Peyer's patch (tissue), 4 donors: ENCODE measurements at regions not wholly inside any gene's neighbourhood (a gene's known extent, or its start where the extent isn't known, plus 50 kb on each side); places are given as distances from the start of the nearest gene placed in this dataset.

Source experiments
- DNase-seq, 3 donors: peaks; one replicate each; pipeline ENCODE4 v3.0.0-alpha.2; 2017 to 2019
- H3K27ac ChIP-seq, 4 donors: fragments of 200-600 bp; sonication (generic); one replicate each; pipeline ENCODE4 v1.5.1; 2016 to 2019
- H3K27me3 ChIP-seq, 2 donors: fragments of 200-600 bp; sonication (generic); one replicate each; pipeline ENCODE4 v1.5.1; 2019
- H3K36me3 ChIP-seq, 3 donors: fragments of 200-600 bp; sonication (generic); one replicate each; pipeline ENCODE4 v1.5.1; 2016 to 2019
- H3K4me1 ChIP-seq, 4 donors: fragments of 200-600 bp; sonication (generic); one replicate each; pipeline ENCODE4 v1.5.1; 2016 to 2019
- H3K4me3 ChIP-seq, 4 donors: fragments of 200-600 bp; sonication (generic); 1 replicate in 3 of 4; 2 replicates in 1 of 4; pipeline ENCODE4 v1.5.1; 2016 to 2019; ENCODE audit warnings: mild to moderate bottlenecking in 1 of 4
- H3K9me3 ChIP-seq, 4 donors: fragments of 200-600 bp; sonication (generic); one replicate each; pipeline ENCODE4 v1.5.1; 2016 to 2019; ENCODE audit warnings: mild to moderate bottlenecking in 1 of 4
- CTCF ChIP-seq, 6 experiments: fragments of 450-650 bp in 4 of 6; fragments of 200-600 bp in 2 of 6; sonication (generic) in 1 of 6; IDR thresholded peaks; one replicate each; pipeline ENCODE4 v1.5.1; 2017 to 2019; ENCODE audit warnings: antibody characterized with exemption in 6 of 6, mild to moderate bottlenecking in 3 of 6, moderate library complexity in 1 of 6
- POLR2A ChIP-seq, 2 donors: fragments of 450-650 bp; IDR thresholded peaks; one replicate each; pipeline ENCODE4 v1.5.1; 2017; ENCODE audit warnings: antibody characterized with exemption in 2 of 2, mild to moderate bottlenecking in 2 of 2, moderate library complexity in 2 of 2

- H3K4me1 ChIP-seq, result no peaks in the 10 kb centered on the region
- H3K27ac ChIP-seq, result no peak overlapping the region
- H3K9me3 ChIP-seq, result no peaks in the 10 kb centered on the region
- no peak for DNase-seq
- TF ChIP-seq CTCF (IDR thresholded peaks at IDR 0.05), result no peak
- TF ChIP-seq POLR2A (IDR thresholded peaks at IDR 0.05), result no peak
- no peaks in the 10 kb centered on the region for H3K36me3 ChIP-seq
- H3K4me3 ChIP-seq, result no peak overlapping the region
- H3K27me3 ChIP-seq, result no peaks in the 10 kb centered on the region
Observed at GRCh38 chr3:189502676-189503257, 128.4 kb upstream of the TP63 start.

- no peak overlapping the region for H3K27ac ChIP-seq
- no peaks in the 10 kb centered on the region for H3K36me3 ChIP-seq
- no peaks in the 10 kb centered on the region for H3K9me3 ChIP-seq
- TF ChIP-seq CTCF (IDR thresholded peaks at IDR 0.05) (no peak), POLR2A (IDR thresholded peaks at IDR 0.05) (no peak)
- no peaks in the 10 kb centered on the region for H3K27me3 ChIP-seq
- no peak for DNase-seq
- no peaks in the 10 kb centered on the region for H3K4me1 ChIP-seq
- H3K4me3 ChIP-seq, result no peak overlapping the region
Observed at GRCh38 chr3:189507856-189508255, 123.3 kb upstream of the TP63 start.

- no peaks in the 10 kb centered on the region for H3K36me3 ChIP-seq
- H3K27me3 ChIP-seq, result no peaks in the 10 kb centered on the region
- no peak for TF ChIP-seq CTCF (IDR thresholded peaks at IDR 0.05)
- no peak for TF ChIP-seq POLR2A (IDR thresholded peaks at IDR 0.05)
- H3K4me3 ChIP-seq, result no peak overlapping the region
- no peak for DNase-seq
- no peak overlapping the region for H3K27ac ChIP-seq
- H3K9me3 ChIP-seq, result no peaks in the 10 kb centered on the region
- H3K4me1 ChIP-seq, result peaks cover 0 to 4% (median 0%) of the 10 kb centered on the region in 4 donors
Observed at GRCh38 chr3:189508784-189509501, 122.2 kb upstream of the TP63 start.

GRCh38 chr3:189512039-189512438 is 119.2 kb upstream of the TP63 start:
- H3K9me3 ChIP-seq, result peaks cover 0 to 3% (median 0%) of the 10 kb centered on the region in 4 donors
- no peak overlapping the region for H3K27ac ChIP-seq
- H3K27me3 ChIP-seq, result no peaks in the 10 kb centered on the region
- DNase-seq, result no peak
- H3K4me1 ChIP-seq, result peaks cover 0 to 8% (median 0%) of the 10 kb centered on the region in 4 donors
- H3K36me3 ChIP-seq, result no peaks in the 10 kb centered on the region
- no peak for TF ChIP-seq POLR2A (IDR thresholded peaks at IDR 0.05)
- no peak for TF ChIP-seq CTCF (IDR thresholded peaks at IDR 0.05)
- no peak overlapping the region for H3K4me3 ChIP-seq

GRCh38 chr3:189512821-189513220 is 118.4 kb upstream of the TP63 start:
- Histone ChIP-seq H3K9me3 (peaks cover 0 to 3% (median 0%) of the 10 kb centered on the region in 4 donors), H3K27ac (peak overlapping the region in 3 of 4 donors; percentile 34 to 80 (median 77)), H3K27me3 (no peaks in the 10 kb centered on the region), H3K36me3 (no peaks in the 10 kb centered on the region), H3K4me1 (peaks cover 0 to 8% (median 0%) of the 10 kb centered on the region in 4 donors), H3K4me3 (no peak overlapping the region)
- TF ChIP-seq POLR2A (IDR thresholded peaks at IDR 0.05) (no peak), CTCF (IDR thresholded peaks at IDR 0.05) (no peak)
- no peak for DNase-seq
